ENCODE measurements at regions not wholly inside any gene's neighbourhood (a gene's known extent, or its start where the extent isn't known, plus 50 kb on each side); places are given as distances from the start of the nearest gene placed in this dataset.

DNA sequence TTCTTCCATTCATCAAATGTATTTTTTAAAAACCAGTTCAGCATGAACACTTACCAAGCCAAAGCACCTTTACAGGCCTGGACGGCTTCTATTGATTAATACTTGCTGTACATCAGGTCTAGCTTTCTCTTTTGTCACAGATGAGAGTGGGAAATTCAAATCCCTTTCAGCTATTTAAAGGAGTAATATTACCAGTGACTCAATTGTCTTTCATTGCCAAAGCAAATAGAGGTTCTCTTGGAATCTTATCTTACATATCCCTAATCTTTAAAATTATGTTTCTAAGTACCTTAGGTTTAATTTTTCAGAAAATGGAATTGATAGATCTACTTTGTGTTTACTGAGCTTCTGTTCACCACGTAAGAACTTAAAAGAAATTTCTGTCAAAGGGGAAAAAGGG, 922.9 kb downstream of the NSUN3 start:
- TF ChIP-seq CTCF (IDR thresholded peaks at IDR 0.05; ENCODE audit: poor library complexity, severe bottlenecking) = no peak
- no peak for TF ChIP-seq EP300 (conservative IDR thresholded peaks at IDR 0.05; ENCODE audit: poor library complexity, severe bottlenecking)
- no peak for TF ChIP-seq POLR2AphosphoS5 (IDR thresholded peaks at IDR 0.05)
